HG03095 (cell line): ENCODE measurements at regions not wholly inside any gene's neighbourhood (a gene's known extent, or its start where the extent isn't known, plus 50 kb on each side); places are given as distances from the start of the nearest gene placed in this dataset.

Experiments
- ATAC-seq: cut with Tn5 transposase; IDR thresholded peaks from one replicate; pipeline ENCODE4 v1.9.1; 2021; ENCODE audit warnings: moderate library complexity; ENCODE audit not compliant: unreplicated experiment

DNA sequence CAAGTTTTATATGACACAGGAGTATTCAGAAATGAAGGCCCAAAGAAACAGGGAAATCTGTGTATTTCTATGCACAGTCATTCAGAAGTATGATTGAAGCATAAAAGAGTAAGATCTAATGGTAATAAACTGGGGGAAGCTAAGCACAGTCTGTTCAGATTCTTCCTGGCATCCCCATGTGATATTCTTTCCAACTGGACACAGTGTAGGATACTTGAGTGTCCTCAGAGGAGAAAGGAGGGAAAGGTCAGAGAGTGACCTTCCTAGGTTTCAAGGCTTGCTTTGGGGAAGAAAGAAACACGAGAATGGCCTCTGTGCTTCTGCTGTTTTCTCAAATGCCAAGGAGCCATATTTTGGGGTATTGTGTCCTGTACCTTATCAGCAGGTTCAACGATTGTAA lies 1798.4 kb upstream of the WWC1 start:
- ATAC-seq: no peak

DNA sequence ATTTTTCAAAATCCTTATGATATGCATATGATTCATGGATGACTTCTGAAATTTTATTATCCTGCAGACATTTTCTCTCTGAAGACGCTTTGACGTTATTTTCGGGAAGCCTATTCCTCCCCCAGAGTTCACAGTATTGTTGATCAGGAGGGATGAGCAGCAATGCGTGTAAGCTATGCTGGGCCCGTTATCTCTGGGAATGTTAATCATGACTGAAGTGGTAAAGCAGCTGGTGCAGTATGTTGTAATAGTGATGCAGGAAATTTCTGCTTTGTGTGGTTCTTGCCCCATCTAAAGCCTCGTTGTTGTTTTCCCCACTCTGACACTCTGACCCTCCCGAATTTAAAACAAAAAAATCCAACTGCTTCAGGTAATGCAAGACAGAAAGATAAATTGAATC lies 1797.8 kb upstream of the WWC1 start:
- no peak for ATAC-seq

DNA sequence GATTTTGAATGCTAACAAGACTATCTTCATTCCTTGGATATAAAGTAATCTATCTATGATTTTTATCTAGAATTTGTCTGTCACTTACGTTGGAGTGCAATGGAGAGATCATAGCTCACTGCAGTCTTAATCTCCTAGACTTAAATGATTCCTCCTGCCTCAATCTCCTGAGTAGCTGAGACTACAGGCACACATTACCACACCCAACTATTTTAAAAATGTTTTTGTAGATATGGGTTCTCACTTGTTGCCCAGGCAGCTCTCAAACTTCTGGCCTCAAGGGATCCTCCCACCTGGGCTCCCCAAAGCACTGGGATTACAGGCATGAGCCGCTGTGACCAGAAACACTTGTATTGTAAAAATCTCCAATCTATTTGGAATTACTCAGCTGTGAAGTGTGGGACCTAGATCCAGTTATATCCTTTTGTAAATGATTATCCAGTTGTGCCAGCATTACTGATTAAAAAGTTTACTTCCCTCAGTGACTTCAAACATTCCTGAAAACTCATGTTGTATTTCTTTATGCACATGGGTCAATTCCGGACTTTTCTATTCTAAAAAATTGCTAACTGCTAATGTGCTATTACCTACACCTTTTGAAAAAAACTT lies 1793.8 kb upstream of the WWC1 start:
- ATAC-seq: no peak

DNA sequence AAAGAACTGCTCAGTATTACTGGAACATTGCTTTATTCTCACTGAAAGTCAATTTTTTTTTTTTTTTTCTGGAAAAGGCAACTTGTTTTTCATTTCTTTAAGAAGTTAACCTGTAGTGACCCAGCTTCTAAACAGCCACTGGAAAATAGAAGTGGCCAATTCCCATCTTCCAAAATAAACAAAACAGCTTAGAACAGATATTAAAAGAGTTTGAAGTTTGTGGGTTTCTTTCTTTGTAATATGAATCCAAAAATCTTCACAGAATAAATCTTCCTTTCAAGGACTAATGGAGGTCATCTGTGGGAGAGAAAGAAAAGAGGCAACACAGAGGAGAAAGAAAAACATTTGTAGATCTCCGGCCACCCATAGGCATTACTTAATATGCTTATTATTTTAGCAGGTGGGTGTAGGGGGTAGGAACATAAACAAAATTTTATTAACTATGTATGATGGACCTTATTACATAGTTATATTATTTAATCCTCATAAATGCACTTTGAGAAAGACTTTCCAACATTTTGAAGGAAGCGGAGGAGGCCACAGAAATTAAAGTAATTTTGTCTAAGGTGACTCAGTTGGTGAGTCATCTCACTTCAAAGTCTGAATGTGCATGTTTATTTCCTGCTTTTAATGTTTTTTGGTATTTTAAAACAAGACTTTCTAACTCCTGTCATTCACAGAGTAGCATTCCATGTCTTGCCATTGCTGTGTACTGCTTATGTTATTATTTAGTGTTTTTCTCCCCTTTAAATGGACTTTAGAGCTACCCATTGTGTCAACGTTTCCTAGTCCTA lies 1791.8 kb upstream of the WWC1 start:
- ATAC-seq: no peak

DNA sequence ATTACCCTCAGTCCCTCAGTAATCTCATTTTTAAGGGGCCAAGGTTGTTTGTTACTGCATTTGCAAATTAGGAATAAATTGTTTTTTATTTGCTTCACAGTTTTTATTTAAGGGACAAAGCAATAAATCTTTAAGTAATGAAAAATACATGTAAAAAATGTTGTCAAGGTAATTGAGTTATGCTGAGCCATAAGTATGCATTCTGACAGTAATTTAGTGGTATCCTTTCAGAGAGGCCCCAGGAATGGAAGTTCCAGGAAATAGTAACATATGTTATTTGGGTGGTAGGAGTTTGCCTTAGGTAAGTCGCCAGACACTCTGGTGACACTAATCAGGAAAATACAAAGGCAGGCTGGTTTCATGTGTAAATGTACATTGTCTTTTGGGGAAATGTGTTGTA lies 1787.9 kb upstream of the WWC1 start:
- ATAC-seq: no peak

DNA sequence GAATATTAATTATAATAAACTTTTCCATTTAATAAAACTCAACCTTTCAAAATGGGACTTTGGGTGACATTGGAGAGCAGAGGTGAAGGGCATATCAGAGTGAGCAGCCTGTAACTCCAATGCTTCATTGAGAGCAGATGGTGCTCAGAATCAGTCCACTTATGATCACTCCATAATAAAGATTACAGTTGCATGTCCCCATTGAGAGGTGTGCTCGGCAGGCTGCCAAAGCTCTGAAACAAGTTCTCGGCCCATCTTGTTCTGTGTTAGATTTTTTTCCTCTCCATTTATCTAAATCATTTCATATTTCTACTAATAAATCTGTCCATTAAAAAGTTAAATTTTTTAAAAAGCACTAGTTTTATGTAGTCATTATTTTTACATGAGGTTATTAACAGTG lies 1786.4 kb upstream of the WWC1 start:
- ATAC-seq: no peak

DNA sequence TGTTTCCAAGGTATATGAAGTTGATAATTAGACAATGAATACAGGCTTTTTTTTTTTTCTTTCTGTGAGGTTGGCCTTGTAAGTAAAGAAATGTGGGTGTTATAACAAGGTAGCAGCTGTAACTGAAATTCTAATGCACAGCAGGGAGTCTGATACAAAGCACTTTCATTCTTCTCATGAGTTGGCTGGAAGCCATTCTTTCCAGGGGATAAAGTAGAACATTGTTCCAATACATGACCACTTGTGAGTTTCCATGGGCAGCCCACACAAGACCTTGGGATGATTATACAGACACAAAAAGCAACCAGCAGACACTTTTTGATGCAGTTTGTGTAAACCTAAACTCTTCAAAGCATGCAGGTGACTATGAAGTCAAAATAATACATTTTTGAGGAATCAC lies 1785.9 kb upstream of the WWC1 start:
- ATAC-seq: no peak

DNA sequence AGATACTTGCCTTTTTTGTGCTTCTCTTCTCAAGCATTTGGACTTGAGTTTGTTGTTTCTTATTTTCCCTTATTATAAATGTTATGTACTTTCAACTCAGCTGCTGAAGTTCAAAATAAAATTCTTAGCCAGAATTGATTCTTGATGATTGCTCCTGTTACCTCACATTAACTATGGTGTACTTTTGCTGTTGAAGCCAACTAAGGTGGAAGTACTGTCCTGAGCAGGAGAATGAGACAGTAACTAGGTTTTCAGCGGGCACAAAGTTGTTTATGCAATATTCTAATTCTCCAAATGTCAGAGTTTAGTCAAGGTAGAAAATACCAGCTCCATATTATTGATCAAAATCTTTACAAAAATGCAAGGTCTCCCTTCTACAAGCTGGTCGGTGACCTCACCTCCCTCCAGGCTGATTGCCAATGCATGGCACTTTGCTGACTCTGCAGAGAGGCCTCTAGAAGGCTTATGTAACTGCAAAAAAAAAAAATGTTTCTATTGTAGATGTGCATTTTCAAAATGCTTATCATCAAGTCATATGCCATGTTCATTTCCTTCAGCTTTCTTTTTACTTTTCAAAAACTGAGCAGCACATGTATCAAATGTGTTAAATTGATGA lies 1783.5 kb upstream of the WWC1 start:
- no peak for ATAC-seq

DNA sequence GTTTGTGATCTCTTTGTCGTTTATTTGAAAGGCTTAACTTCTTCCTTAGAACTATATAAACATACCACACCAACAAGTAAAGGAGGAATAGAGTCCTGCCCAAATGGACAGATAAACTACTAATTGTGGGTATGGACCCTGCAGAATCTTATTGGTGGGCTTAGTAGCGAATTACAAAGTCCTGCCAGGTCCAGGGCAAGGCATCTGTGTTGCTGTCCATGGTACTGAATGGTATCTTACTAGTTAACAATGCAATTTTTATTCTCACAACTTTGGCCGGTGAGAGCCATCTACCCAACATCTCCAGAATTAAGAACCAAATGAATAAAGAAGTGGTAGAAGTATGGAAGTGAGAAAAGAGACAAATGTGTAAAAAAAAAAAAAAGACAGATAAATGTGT lies 1782.4 kb upstream of the WWC1 start:
- ATAC-seq: no peak

DNA sequence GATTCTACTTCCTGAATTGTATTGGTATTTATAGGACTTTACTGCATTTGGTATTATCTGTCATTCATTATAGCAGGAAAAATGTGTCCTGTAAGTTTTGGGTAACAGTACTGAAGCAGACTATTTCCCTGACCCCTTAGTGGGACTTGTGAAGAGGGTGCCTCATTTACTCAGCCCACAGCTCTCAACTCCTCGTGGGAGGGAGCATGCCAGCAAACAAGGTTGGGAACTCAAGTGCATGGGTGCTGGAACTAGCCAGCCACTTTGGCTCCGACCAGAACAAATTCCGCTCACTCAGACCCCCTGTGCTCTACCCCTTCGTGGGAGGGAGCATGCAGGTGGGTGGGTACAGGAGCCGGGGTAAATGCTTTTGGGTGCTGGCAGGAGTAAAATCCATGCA lies 1773.5 kb upstream of the WWC1 start:
- ATAC-seq: no peak

DNA sequence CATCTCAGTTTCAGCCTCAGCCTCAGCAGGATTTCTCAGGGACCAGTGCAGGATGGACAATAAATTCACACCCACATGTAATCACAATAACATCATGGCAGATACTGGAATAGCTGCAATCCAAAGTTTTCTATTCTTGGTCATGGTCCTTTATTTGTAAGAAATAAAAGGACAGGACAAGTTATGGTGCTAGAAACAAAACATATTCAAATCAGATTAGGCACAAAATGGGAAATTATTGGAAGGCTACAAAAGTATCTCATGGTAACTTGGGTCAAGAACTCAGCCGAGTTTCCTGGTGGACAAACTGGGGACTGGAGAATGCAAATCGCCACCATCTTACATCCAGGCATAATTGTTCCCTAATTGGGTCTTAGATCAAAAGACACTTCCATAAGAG lies 1768.2 kb upstream of the WWC1 start:
- no peak for ATAC-seq

DNA sequence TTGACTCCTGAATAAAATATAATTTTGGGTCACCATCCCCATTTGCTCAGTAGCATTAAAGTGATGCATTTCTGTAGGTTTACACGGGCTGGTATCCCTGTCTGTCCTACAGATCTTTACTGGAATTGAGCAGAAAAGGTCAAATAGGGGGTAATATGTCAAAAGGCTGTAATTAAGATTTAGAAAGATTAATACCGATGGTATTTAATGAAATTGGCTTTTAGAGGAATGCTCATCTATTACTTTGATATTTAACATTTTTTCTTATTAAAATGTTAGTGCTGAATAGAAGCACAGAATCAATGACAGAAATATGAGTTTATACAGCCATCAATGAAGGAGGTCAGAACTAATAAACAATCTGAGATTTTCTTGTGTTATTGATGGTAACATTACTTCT lies 1762.2 kb upstream of the WWC1 start:
- no peak for ATAC-seq

DNA sequence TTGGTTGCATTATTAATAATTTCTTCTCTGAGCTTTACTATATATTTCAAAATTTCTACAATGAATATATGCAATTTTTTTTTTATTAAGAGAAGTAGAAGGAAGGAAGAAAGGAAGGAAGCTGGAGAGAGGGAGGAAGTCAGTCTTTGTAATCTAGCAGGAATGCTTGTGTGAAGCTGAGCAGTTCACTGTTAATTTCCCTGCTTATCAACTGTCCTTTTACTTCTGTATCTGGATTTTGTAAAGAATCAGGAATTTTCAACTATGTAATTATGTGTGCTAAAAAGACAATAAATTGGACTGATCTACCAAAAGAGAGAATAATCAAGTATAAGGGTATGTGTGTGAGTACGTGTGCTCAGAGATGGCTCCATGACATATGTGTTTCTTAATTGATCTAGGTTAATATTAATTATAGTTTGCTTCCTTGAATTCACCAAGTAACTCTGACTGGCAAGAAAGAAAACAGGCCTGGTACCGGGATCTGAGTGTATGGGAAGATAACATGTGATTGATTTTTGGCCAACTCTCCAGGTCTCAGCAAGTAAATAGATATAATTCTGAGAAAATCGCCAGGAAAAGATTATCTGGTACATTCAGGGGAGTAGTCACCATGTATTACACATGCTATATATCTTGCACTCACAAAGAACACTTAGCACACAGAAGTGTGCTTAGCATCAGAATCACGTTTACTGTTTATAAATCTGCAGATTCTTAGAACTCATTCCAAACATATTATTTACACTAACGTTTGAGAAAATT lies 1758.8 kb upstream of the WWC1 start:
- ATAC-seq: no peak

DNA sequence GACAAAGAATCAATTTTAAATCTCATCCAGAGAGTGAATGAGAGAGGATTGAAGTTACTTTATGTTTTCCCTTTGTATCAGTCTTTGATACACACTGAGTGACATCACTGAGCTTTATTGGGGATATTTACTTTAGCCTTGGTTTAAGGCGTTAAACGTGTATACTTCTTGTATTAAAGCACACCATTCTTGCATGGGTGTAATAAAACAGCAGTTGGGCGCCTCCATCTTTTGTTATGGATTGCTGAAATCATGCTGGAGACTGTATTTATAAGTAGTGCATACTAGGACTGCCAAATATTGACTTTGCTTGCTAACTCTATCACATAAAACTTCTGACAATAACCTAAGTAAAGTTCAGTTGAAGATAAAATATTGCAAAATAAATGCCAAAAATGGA lies 1755.8 kb upstream of the WWC1 start:
- ATAC-seq: no peak

DNA sequence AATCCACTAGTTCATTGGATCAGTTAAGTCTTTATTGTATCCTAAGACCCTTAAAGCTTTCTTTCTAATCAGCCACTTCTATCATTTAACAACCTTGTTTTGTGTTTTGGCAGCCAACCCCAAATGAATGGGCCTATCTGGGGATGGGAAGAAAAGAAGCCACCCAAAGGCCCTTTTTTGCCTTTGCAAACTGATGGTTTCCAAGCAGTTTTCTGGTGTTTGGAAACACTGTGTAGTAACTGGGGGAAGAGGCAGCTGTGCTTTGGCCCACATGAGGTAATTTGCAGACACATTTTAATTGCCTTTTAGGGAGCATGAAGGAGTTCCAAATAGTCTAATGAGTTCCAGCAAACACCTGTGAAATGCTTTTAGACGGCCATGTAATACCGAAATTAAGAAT lies 1751.3 kb upstream of the WWC1 start:
- no peak for ATAC-seq

DNA sequence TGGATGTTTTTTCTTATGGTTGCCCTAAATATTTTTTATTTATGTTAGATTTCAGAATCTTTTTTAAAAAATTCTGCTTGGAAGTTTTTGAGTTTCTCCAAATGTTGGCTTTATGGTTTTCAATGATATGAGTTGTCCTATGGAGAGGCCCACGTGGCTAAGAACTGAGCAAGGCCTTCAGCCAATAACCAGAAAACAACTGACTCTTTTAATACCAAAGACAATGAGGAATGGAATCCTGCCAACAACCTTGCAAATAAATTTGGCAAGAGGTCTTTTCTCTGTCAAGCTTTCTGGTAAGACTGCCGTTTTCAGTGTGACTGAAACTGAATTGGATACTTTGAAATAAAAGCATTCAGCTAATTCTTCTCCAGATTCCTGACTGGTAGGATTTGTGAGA lies 1740.1 kb upstream of the WWC1 start:
- no peak for ATAC-seq

DNA sequence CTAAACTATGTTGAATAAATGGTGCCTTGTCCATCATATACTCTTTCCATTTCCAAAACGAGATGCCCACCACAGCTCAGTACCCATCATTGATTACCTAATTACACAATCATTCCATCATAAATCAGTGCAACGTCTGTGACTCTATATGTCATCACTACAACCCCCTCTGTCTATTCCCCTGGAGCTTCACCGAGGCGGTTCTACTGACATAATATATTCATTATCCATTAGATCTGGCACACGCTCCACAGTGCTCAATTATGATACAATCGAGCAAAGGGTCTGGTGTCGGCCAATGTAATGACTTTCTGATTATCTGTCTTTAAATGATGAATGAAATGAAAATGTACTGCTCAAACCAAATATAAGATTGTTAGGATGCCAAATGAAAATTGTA lies 1737.7 kb upstream of the WWC1 start:
- ATAC-seq: no peak

DNA sequence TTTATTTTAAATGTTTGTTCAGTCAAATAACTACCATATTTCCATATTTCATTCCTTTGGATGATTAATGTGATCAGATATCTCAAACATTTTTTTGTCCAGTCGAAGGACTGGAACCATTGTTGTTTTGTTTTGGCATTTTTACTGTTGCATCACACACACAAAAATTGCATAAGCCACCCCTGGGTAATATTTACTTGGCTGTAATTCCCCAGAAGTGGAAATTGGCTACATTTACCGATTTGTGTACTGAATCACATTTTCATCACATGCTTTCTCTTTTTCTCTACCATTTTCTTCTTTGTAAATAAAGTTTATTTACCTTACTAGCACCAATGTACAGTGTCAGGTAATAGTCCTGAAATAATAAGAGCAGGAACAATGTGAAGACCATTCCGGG lies 1729.7 kb upstream of the WWC1 start:
- no peak for ATAC-seq

DNA sequence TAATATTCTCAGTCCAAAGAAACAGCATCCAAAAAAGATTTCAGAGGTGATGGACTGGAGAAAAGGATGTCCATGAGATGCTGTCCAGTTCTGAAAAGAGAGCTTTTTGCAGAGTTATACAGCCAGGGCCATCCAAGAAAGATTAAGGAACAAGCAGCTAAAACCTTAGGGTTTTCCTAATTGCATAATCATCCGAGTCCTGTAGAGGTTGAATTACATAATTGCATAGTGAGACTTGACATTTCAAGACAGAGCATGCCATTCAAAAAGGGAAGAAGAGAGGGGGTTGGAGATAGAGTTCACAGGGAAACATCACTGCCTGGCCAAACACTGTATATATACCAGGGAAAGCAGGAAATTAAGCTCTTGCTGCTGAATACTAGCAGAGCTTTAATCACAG lies 1729.2 kb upstream of the WWC1 start:
- ATAC-seq: no peak

DNA sequence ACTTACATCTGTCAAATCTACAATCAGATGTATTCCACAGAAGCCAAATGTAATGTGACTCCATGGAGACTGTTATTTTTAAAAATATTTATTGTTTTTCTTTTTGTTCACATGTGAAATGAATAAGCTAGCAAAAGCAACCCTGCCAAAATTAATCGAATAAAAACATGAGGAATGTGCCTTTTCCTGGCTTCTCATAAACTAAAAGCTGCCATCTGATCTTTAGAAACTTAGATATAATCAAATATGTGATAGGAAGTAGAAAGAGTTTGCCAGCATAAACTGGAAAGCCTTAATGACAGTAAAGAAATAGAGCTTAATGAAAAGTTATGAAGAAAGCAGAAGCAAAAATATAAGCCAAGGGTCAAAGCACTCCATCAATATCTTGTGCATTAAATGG lies 1724.7 kb upstream of the WWC1 start:
- no peak for ATAC-seq

DNA sequence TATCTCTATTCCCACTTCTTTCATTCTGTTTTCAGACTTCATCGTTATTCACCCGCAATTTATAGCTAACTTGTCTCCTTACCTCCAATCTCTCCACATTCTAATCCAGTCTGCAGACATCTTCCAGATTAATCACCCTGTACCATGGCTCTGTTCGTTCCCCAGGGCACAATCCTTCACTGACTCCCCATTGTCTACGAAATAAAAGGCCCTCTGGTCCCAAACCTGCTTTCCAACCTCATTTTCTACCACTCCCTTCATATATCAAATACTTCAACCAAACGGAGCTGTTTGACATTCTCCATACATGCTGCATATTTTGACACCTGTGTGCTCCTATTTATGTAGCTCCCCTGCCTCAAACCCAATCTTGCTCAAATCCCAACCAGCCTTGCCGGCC lies 1720.6 kb upstream of the WWC1 start:
- ATAC-seq: no peak

DNA sequence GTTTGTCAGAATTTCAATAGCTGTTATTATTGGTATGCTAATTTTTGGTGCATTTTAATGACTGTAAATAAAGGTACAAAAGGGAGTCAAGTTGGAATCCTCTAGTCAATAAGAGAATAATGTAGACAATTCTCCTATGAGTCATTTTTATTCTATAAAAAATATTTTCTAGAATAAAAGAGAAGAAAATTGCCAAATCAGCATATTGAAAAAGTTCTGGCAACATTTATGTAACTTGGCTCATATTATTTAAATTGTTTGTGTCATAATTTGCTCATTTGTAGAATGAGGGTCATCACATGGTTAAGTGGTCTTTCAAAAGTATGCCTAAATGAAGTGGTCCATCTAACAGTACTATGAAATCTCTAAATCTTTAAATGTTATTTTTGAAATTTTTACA lies 1719.8 kb upstream of the WWC1 start:
- ATAC-seq: no peak
